GM18867 (cell line): ENCODE measurements at regions not wholly inside any gene's neighbourhood (a gene's known extent, or its start where the extent isn't known, plus 50 kb on each side); places are given as distances from the start of the nearest gene placed in this dataset.

ENCODE experiments used
- ATAC-seq: cut with Tn5 transposase; IDR thresholded peaks from one replicate; pipeline ENCODE4 v1.9.1; 2021; ENCODE audit warnings: mild to moderate bottlenecking, moderate library complexity; ENCODE audit not compliant: unreplicated experiment

- ATAC-seq = no peak
Measured at GRCh38 chr21:36554411-36555157, 74.7 kb upstream of the CLDN14 start.

- no peak for ATAC-seq
Measured at GRCh38 chr21:36555199-36555800, 75.4 kb upstream of the CLDN14 start.

- ATAC-seq = no peak
Measured at GRCh38 chr21:36557316-36557715, 77.4 kb upstream of the CLDN14 start.

- no peak for ATAC-seq
Measured at GRCh38 chr21:36560933-36561575, 81.1 kb upstream of the CLDN14 start.

GRCh38 chr21:36563341-36563926 is 83.5 kb upstream of the CLDN14 start:
- ATAC-seq = no peak

GRCh38 chr21:36564647-36565046 is 84.7 kb upstream of the CLDN14 start:
- no peak for ATAC-seq

GRCh38 chr21:36565540-36565939 is 85.6 kb upstream of the CLDN14 start:
- no peak for ATAC-seq

- ATAC-seq = no peak
Measured at GRCh38 chr21:36566644-36567043, 86.7 kb upstream of the CLDN14 start.

GRCh38 chr21:36567216-36567885 is 87.4 kb upstream of the CLDN14 start:
- no peak for ATAC-seq

- ATAC-seq = no peak
Measured at GRCh38 chr21:36569511-36569910, 89.6 kb upstream of the CLDN14 start.

GRCh38 chr21:36571556-36571955 is 91.6 kb upstream of the CLDN14 start:
- no peak for ATAC-seq

GRCh38 chr21:36572039-36572438 is 92.1 kb upstream of the CLDN14 start:
- ATAC-seq = no peak

GRCh38 chr21:36575306-36575705 is 95.4 kb upstream of the CLDN14 start:
- no peak for ATAC-seq

GRCh38 chr21:36576441-36576840 is 96.5 kb upstream of the CLDN14 start:
- ATAC-seq = no peak

GRCh38 chr21:36579898-36580297 is 100.0 kb upstream of the CLDN14 start:
- ATAC-seq = no peak

GRCh38 chr21:36582271-36582670 is 102.3 kb upstream of the CLDN14 start:
- no peak for ATAC-seq

GRCh38 chr21:36583591-36583990 is 103.7 kb upstream of the CLDN14 start:
- ATAC-seq = no peak

GRCh38 chr21:36584980-36585940 is 105.3 kb upstream of the CLDN14 start:
- ATAC-seq = no peak

- no peak for ATAC-seq
Measured at GRCh38 chr21:36587388-36587787, 107.5 kb upstream of the CLDN14 start.

GRCh38 chr21:36589352-36589971 is 109.5 kb upstream of the SIM2 start:
- no peak for ATAC-seq
